ENCODE measurements at regions not wholly inside any gene's neighbourhood (a gene's known extent, or its start where the extent isn't known, plus 50 kb on each side); places are given as distances from the start of the nearest gene placed in this dataset.

- TF ChIP-seq, protein P1, sequence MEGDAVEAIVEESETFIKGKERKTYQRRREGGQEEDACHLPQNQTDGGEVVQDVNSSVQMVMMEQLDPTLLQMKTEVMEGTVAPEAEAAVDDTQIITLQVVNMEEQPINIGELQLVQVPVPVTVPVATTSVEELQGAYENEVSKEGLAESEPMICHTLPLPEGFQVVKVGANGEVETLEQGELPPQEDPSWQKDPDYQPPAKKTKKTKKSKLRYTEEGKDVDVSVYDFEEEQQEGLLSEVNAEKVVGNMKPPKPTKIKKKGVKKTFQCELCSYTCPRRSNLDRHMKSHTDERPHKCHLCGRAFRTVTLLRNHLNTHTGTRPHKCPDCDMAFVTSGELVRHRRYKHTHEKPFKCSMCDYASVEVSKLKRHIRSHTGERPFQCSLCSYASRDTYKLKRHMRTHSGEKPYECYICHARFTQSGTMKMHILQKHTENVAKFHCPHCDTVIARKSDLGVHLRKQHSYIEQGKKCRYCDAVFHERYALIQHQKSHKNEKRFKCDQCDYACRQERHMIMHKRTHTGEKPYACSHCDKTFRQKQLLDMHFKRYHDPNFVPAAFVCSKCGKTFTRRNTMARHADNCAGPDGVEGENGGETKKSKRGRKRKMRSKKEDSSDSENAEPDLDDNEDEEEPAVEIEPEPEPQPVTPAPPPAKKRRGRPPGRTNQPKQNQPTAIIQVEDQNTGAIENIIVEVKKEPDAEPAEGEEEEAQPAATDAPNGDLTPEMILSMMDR (IDR thresholded peaks at IDR 0.05 in 8 of 11, conservative IDR thresholded peaks at IDR 0.05 in 3 of 11): no peak
- no peak for TF ChIP-seq POLR2AphosphoS5 (IDR thresholded peaks at IDR 0.05)
- no peak for TF ChIP-seq POLR2A (IDR thresholded peaks at IDR 0.05)
- WGBS, 5 donors: 93 to 98% (median 95%) methylated on average over 32 of the region's 32 CpGs
- intact Hi-C loops (cut with DNase I; ENCODE audit: low total_unique reads): no loop called here
Measured at GRCh38 chr7:155945670-155946325, 133.5 kb upstream of the SHH start.

GRCh38 chr7:155944901-155945300 lies 132.6 kb upstream of the SHH start:
- Histone ChIP-seq H3K27ac (no peak overlapping the region), H3K4me1 (no peaks in the 10 kb centered on the region), H3K9me3 (peaks cover 0 to 13% (median 3%) of the 10 kb centered on the region in 8 donors), H3K27me3 (replicated peaks in 1 of 7) (peaks cover 0 to 8% (median 0%) of the 10 kb centered on the region in 7 donors), H3K36me3 (no peaks in the 10 kb centered on the region), H3K4me3 (no peak overlapping the region)
- 86 to 96% (median 90%) methylated on average over 6 of the region's 6 CpGs for WGBS, 5 donors
- no peak for TF ChIP-seq POLR2A (IDR thresholded peaks at IDR 0.05)
- TF ChIP-seq POLR2AphosphoS5 (IDR thresholded peaks at IDR 0.05): no peak
- TF ChIP-seq, protein P1 (IDR thresholded peaks at IDR 0.05 in 8 of 11, conservative IDR thresholded peaks at IDR 0.05 in 3 of 11): no peak
- intact Hi-C loops (cut with DNase I; ENCODE audit: low total_unique reads): no loop called here
- no peak for DNase-seq

More at GRCh38 chr7:155945670-155946325, 133.5 kb upstream of the SHH start:
- no peak for DNase-seq
- Histone ChIP-seq H3K9me3 (peaks cover 0 to 11% (median 3%) of the 10 kb centered on the region in 8 donors), H3K4me3 (no peak overlapping the region), H3K27me3 (replicated peaks in 1 of 7) (peaks cover 0 to 9% (median 0%) of the 10 kb centered on the region in 7 donors), H3K36me3 (no peaks in the 10 kb centered on the region), H3K4me1 (no peaks in the 10 kb centered on the region), H3K27ac (no peak overlapping the region)

DNA sequence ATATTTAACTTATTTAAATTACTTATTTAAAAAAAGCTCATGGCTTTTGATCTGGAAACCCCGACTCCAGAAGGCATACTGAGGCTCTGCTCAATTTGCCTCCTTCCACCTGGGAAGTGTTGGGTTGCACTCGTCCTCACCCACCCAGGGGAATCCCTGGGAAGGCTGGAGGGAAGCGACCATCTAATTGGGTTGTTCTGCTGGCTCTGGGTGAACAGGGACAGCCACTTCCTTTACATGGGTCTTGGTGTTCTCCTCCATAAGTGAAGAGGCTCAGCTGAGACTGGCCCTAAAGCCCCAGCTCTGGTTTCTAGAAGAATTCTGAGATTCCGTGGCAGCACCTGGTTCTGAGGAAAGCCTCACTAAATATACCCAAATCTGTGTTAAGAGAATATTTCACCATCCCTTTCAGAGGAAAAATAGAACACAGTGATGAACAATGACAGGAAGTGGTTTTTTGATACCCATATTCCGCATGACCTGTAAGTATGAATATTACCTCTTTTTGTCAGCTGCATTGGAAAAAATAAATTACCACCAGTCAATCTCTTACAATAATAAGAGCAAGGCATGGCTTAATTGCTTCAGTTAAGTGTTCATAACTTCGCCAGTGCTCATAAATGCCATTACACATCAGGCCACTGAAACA lies 131.1 kb upstream of the SHH start:
- 55 to 59% (median 56%) methylated on average over 6 of the region's 6 CpGs for WGBS, 5 donors
- Histone ChIP-seq H3K4me1 (no peaks in the 10 kb centered on the region), H3K9me3 (peaks cover 0 to 28% (median 11%) of the 10 kb centered on the region in 8 donors), H3K36me3 (no peaks in the 10 kb centered on the region), H3K4me3 (no peak overlapping the region), H3K27me3 (replicated peaks in 1 of 7) (peaks cover 0 to 2% (median 0%) of the 10 kb centered on the region in 7 donors), H3K27ac (no peak overlapping the region)
- no peak for DNase-seq
- intact Hi-C loops (cut with DNase I; ENCODE audit: low total_unique reads): no loop called here
- TF ChIP-seq, protein P1 (IDR thresholded peaks at IDR 0.05 in 8 of 11, conservative IDR thresholded peaks at IDR 0.05 in 3 of 11): no peak
- TF ChIP-seq POLR2A (IDR thresholded peaks at IDR 0.05) (no peak), POLR2AphosphoS5 (IDR thresholded peaks at IDR 0.05) (no peak)

DNA sequence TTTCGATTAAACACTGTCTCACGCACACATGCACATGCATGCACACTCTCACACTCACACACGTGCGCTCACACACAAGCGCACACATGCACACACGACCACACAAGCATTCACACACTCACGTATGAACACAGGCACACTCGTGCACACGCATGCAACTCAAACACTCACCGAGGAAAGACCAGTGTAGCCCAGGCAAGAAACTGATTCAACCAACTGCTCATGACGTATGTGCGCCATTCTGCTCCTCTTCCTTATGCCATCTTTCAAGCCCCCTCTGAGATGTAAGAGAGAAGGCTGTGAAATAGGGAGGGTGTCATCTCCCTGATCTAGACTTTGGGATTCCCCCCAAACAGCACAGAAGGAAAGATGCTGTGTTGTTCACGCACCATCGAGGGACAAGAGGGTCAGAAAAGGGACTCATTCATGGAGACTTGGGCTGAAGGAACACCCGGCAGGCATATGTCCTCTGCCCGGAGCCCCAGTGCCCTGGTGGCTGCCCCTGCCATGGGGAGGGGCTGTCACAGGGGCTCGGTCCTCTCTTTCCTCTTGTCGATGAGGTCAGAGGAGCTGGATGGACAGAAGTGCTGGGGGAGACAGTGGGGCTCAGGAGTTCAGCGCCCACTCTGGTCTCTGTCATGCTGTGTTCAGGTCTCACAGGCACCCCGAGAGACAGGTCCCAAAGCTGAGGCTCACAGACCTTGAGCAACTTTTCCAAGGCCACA lies 130.1 kb upstream of the SHH start:
- Histone ChIP-seq H3K4me3 (no peak overlapping the region), H3K27me3 (replicated peaks in 1 of 7) (peaks cover 0 to 3% (median 0%) of the 10 kb centered on the region in 7 donors), H3K4me1 (no peaks in the 10 kb centered on the region), H3K9me3 (peaks cover 0 to 36% (median 11%) of the 10 kb centered on the region in 8 donors), H3K36me3 (no peaks in the 10 kb centered on the region), H3K27ac (no peak overlapping the region)
- intact Hi-C loops (cut with DNase I; ENCODE audit: low total_unique reads): no loop called here
- no peak for TF ChIP-seq POLR2AphosphoS5 (IDR thresholded peaks at IDR 0.05)
- no peak for TF ChIP-seq POLR2A (IDR thresholded peaks at IDR 0.05)
- TF ChIP-seq, protein P1 (IDR thresholded peaks at IDR 0.05 in 8 of 11, conservative IDR thresholded peaks at IDR 0.05 in 3 of 11): no peak
- no peak for DNase-seq
- 80 to 86% (median 81%) methylated on average over 20 of the region's 20 CpGs for WGBS, 5 donors
